ENCODE measurements at regions not wholly inside any gene's neighbourhood (a gene's known extent, or its start where the extent isn't known, plus 50 kb on each side); places are given as distances from the start of the nearest gene placed in this dataset.

DNA sequence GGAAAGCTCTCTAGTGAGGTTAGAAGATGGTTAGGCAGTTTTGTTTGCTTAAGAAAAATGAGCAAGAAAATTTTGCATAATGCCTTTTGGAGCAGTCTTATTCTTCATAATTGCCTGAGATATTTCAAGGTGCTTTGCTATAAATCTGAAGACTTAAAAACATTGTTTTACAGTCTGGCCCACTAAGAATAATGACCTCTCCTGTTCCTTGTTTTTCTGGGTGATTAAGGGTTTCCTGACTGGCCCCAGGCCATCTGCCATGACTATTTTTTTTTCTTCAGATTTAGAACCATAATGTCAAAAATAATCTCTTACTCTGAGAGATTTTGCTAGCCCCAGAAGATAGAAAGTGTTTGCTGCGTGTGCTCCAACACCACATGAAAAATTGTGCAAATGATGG lies 72.3 kb upstream of the CENPW start (continued):
- TF ChIP-seq GABPA (IDR thresholded peaks at IDR 0.05; ENCODE audit: borderline replicate concordance, insufficient read depth, low read length) (no peak), SUZ12 (IDR thresholded peaks at IDR 0.05; ENCODE audit: low read length) (no peak)
- TF ChIP-seq, protein P1, sequence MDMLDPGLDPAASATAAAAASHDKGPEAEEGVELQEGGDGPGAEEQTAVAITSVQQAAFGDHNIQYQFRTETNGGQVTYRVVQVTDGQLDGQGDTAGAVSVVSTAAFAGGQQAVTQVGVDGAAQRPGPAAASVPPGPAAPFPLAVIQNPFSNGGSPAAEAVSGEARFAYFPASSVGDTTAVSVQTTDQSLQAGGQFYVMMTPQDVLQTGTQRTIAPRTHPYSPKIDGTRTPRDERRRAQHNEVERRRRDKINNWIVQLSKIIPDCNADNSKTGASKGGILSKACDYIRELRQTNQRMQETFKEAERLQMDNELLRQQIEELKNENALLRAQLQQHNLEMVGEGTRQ (IDR thresholded peaks at IDR 0.05; ENCODE audit: low read length) = no peak

All from H1 (cell line).